ENCODE measurements at regions not wholly inside any gene's neighbourhood (a gene's known extent, or its start where the extent isn't known, plus 50 kb on each side); places are given as distances from the start of the nearest gene placed in this dataset.

DNA sequence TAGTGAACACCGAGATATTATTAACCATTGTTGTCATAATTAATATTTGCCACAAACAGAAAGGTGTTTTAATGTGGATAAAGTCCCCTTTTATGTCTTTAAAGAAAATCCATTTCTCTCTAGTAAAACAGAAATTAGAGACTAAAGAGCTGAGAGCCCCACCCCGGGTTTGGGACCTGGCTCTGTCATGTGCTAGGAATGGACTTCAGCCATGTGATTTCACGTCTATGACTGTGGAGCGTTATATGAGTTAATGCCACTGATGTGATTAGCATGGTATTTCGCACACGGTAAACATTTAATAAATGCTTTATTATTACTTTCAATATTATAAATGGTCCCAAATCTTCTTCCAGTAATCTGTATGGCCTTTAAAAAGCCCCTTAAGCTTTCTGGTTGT is 205.0 kb upstream of the NFIA start:
- TF ChIP-seq, protein P1, sequence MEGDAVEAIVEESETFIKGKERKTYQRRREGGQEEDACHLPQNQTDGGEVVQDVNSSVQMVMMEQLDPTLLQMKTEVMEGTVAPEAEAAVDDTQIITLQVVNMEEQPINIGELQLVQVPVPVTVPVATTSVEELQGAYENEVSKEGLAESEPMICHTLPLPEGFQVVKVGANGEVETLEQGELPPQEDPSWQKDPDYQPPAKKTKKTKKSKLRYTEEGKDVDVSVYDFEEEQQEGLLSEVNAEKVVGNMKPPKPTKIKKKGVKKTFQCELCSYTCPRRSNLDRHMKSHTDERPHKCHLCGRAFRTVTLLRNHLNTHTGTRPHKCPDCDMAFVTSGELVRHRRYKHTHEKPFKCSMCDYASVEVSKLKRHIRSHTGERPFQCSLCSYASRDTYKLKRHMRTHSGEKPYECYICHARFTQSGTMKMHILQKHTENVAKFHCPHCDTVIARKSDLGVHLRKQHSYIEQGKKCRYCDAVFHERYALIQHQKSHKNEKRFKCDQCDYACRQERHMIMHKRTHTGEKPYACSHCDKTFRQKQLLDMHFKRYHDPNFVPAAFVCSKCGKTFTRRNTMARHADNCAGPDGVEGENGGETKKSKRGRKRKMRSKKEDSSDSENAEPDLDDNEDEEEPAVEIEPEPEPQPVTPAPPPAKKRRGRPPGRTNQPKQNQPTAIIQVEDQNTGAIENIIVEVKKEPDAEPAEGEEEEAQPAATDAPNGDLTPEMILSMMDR (conservative IDR thresholded peaks at IDR 0.05; ENCODE audit: low read depth, low read length), result no peak
- TF ChIP-seq EZH2 (IDR thresholded peaks at IDR 0.05; ENCODE audit: borderline replicate concordance, low read depth, low read length, poor library complexity, severe bottlenecking), result no peak

Measured in A673 (cell line).